HG03460 (cell line): ENCODE measurements at regions not wholly inside any gene's neighbourhood (a gene's known extent, or its start where the extent isn't known, plus 50 kb on each side); places are given as distances from the start of the nearest gene placed in this dataset.

Experiments used
- ATAC-seq: cut with Tn5 transposase; IDR thresholded peaks from one replicate; pipeline ENCODE4 v1.9.1; 2021; ENCODE audit not compliant: unreplicated experiment

GRCh38 chr7:47191316-47191715, 390.6 kb downstream of the TNS3 start:
- ATAC-seq: no peak

DNA sequence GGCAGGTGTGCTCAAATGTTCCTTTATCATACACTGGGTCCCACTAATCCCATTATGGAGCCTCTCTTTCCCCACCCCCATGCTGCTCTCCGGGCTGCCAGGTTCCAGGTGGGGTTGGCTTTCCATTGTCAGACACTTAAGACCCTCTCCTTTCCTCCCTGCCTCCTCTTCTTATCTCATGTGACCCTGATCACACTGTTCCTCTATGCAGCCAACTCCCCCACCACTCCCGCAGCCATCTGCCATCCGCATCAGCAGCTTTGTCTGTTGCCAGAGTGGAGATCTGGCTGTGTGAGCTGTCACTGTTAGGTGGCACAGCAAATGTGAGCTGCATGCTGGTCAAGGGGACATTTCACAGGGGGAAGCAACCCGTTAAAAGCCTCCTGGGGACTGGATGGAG, 391.4 kb downstream of the TNS3 start:
- no peak for ATAC-seq

- ATAC-seq: no peak
These were observed 393.1 kb downstream of the TNS3 start for GRCh38 chr7:47188653-47189315.

DNA sequence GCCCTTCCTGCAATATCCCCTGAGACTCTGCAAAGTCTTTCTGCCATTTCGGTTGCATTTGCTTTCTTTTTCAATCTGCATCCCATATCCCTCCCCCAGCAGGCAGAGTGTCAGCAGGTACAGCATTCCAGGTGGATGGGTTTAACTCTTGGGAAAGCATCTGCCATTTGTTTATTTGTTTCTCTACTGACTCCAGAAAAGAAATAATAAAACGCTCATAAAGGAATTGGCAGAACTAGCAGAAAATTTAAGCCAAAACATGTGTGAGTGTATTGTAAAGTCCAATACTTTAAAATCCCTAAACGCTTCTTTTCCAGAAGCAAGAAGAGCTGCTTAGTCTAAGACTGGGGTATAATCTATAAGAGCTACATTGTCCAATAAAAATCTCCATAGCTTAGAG, 393.8 kb downstream of the TNS3 start:
- no peak for ATAC-seq

DNA sequence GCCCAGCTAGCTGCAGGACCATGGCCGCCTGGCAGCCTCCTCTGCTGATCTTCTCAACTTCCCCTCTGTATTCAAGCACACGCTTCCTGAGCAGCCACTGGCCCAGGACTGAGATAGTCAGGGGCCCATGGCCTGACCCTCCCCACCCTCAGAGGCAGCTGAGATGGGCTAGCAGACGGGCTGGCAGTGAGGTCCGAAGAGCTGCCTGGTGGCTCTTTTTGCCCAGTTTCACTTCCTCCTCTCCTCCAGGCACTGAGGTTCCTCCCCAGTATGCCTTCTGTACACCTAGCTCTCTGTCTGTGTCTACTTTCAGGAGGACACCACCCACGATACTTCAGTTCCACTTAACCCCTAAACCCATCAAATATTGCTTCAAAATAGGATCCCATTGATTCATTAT, 395.6 kb downstream of the TNS3 start:
- peak; percentile 87 for ATAC-seq

DNA sequence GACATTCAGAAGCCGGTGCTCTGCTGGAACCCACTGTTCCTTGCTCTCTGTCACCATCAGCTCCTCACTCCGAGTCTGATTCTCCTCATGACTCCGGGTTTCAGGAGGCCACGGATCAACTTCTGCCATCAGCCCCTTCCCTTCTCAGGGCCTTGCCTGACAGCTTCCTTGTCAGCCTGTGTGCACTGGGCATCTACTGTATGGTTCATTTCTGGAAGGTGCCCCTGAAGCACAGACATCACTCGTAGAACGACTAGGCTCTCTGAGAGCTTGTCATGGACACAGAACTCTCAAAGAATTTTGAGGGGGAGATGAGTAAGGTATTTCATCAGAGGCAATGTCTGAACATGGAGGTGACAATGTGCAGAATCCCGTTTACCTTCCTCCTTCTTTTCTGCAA, 396.1 kb downstream of the TNS3 start:
- ATAC-seq: no peak

- ATAC-seq: no peak
These were observed 396.7 kb downstream of the TNS3 start for GRCh38 chr7:47185170-47185569.

- ATAC-seq: no peak
These were observed 397.9 kb downstream of the TNS3 start for GRCh38 chr7:47183862-47184590.

- no peak for ATAC-seq
These were observed 400.1 kb downstream of the TNS3 start for GRCh38 chr7:47181746-47182361.

DNA sequence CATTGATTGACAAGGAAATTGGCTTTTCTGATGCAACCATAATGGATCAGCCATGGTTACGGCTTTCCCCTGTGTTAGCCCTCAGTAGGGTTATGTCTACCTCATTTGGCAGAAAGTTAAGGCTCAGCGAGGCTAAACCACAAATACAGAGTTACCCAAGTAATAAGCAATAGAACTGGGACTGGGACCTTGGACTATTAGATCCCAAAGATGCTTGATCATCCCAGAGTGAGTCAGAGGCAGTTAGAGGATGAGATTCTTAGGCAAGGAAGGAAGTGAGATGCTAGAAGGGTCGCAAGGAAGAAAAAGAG, 401.4 kb downstream of the TNS3 start:
- ATAC-seq: no peak

DNA sequence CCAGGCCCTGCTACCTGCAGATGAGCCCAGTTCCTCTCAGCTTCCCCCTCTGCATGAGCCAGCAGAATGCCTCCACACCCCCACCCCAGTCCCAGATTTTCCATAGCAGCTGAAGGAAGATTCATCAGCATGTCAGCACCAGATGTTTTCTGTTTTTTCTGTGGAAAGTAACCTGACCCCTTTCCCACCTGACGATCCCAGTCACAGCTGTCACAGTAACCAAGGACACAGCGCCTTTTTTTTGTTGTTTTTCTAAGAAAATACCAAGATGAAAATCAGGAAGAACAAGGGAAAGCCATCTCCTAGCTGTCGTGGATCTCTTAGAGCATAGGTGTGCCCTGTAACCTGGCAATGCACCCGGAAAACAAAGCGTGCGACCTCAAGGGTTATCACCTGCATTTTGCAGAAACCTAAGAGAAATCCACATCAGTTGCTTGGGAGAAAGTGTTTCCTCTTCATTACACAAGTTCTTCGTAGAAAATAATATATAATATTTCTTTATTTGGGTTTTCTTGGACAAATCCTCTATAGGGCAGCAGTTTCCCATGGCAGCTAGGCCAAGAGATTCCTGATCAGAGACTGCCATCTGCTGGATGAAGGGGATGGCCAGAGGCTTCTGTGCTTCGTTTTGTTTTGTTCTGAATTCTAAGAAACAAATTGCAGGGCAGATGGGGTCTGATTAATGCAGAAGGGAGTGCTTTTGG, 401.9 kb downstream of the TNS3 start:
- no peak for ATAC-seq

DNA sequence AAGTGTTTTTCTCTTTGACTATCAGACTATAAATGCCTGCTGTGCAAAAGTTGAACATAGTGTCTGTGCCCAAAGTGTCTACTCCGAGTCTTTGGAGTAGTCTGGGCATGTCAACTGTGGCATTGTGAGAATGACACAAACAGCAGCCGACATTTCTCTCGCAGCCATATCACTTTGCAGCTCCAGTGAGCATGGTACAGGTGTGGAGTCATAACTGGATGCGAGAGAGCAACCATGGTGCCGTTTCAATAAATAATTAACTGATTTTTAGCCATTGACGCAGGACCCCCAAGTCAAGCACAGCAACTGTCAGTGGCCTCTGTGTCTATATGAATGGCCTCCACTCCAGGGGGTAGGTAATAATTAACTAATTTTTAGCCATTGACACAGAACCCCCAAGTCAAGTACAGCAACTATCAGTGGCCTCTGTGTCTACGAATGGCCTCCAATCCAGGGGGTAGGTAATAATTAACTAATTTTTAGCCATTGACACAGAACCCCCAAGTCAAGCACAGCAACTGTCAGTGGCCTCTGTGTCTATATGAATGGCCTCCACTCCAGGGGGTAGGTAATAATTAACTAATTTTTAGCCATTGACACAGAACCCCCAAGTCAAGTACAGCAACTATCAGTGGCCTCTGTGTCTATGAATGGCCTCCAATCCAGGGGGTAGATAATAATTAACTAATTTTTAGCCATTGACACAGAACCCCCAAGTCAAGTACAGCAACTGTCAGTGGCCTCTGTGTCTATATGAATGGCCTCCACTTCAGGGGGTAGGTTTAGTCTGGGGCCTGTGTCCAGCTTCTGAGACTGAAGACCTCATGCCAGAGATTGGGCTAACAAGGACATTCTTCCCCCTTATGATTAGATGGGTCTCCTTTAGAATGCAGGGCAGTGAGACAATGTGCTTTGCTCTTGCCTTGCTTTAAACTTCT, 409.0 kb downstream of the TNS3 start:
- peak; percentile 88 for ATAC-seq

DNA sequence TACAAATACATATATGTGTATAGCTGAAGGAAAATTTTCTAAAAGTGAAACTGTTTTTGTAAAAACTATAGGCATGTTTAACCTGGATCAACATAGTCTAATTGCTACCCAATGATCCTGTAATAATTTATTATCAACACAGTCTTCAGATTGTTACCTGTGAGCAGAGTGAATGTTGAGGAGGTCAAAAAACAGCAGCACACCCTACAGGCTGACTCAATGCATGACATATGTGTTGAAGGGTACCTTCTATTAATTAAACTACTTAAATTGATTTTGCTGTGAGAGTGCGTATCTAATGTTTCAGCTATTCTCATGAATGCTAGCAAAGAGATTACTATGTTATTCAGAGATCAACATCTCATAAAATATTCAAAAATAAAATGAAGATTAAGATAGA, 411.4 kb downstream of the TNS3 start:
- no peak for ATAC-seq

DNA sequence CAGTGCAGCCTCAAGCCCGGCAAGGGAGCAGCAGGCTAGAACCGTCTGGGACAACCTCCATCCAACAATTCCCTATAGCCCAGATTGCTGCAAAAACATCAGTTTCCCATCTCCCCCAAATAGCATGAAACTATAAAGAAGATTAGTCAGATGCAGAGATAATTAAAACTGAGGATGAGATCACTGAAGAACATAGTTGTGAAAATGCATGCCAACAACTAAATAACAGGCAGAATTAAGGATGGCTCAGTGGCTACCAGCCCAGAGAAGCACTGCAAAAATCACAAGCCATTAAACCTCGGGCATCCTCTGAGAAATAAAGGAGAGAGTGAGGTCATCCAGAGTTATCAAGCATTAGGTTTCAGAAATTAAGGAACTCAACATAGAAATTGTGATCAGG, 427.1 kb downstream of the TNS3 start:
- no peak for ATAC-seq

DNA sequence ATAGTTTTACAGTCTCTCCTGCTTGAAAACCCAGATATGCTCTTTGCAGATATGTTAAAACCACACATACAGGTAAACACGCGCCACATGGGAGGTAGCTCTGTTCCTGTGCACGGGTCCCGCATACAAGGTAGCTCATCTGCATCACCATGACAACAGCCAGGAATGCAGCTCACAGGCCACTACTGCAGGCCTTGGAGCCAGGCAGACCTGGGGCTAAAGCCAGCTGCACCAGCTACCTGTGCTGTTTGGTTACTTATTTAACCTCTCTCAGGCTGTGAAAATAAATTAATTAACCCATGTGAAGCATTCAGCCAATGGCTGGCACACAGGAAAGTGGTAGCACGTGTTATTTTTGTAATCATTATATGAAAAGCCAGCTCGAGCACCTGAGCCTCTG, 428.3 kb downstream of the TNS3 start:
- ATAC-seq: no peak

DNA sequence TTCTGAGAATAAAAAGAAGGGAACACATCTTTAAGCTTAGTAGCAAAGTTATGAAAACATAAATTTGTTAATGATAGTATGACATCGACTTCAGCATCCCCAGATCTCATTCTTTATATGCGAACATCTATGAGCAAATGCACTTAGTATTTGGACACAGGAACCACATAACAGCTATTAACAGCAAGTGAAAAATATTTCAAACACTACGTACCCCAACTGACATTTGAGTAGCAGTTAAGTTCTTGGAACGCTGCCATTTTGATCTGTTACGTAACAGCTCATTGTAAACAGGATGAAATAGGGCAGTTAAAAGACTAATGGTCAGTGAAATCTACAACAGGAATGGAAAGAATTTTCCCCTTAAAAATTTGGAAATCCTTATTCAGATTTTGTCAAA, 428.9 kb downstream of the TNS3 start:
- ATAC-seq: no peak

- ATAC-seq: no peak
These were observed 429.6 kb downstream of the TNS3 start for GRCh38 chr7:47152307-47152706.

DNA sequence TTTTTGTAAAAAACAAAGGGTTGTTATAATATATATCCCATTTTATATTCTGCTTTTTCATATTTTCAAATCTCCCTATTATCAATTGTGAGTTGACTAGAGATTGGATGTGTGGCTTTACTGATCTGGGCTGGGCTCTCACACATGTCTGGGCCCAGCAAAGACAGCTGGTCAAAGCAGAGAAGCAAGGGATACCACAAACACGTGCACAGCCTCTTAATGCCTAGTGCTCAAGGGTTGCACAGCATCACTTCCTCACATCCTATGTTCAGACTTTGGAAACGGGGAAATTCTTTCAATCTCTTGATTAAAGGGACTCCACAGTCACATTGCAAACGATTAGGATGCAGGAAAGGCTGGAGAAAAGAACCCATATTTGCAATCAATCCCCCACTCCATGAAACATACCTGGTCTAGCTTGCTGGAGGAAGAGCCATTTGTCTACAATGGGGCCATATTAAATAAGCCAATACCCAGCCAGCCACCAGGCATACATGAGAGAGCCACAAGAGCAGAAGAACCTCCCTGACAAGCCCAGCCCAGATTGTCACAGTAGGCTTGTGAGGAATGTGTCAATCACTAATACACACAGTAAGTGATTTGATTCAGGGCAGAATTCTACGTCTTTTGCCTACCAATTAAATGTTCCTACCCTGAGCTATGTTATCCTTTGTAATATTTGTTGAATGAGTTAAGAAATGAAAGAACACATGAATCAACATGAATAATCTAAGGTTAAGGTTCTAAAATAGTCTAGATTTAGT, 431.2 kb downstream of the TNS3 start:
- ATAC-seq: no peak

DNA sequence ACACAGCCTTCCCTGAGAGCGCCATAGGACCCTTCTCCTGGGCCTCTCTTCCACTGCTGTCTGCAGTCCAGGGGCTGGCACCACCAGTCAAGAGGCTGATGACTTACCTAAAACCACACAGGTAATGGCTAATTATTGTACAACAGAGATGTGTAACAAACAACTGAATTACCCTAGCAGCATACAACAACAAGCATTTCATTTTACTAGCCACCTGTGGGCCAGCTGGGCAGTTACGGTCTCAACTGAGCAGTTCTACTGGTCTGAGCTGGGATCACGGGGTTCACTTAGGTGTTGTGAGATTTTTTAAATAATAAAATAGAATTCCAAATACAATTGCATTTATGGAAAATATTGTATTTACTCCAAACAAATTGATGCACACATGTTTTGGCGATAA, 431.9 kb downstream of the TNS3 start:
- peak; percentile 8 for ATAC-seq

DNA sequence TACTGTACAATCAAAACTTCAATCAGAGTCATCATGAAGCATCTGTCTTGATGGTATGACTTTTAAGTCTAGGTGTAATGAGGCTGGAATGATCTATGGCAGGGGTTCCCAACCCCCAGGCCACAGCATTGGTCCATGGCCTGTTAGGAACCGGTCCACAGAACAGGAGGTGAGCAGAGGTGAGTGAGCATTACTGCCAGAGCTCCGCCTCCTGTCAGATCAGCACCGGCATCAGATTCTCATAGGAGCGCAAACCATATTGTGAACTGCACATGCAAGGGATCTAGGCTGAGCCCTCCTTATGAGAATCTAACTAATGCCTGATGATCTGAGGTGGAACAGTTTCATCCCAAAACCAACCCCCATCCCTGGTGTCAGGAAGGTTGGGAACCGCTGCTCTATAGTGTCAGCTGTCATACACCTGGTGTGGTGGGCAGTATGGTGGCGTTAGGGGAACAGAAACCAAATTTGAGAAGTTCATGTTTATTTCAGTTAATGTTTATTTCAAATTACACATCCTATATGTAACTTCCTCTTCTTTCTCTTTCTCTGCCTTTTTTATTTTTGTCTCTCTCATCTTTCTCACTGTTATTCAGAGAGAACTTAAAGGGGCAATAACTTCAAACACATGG, 432.6 kb downstream of the TNS3 start:
- ATAC-seq: peak; percentile 73
